ENCODE measurements at regions not wholly inside any gene's neighbourhood (a gene's known extent, or its start where the extent isn't known, plus 50 kb on each side); places are given as distances from the start of the nearest gene placed in this dataset.

DNA sequence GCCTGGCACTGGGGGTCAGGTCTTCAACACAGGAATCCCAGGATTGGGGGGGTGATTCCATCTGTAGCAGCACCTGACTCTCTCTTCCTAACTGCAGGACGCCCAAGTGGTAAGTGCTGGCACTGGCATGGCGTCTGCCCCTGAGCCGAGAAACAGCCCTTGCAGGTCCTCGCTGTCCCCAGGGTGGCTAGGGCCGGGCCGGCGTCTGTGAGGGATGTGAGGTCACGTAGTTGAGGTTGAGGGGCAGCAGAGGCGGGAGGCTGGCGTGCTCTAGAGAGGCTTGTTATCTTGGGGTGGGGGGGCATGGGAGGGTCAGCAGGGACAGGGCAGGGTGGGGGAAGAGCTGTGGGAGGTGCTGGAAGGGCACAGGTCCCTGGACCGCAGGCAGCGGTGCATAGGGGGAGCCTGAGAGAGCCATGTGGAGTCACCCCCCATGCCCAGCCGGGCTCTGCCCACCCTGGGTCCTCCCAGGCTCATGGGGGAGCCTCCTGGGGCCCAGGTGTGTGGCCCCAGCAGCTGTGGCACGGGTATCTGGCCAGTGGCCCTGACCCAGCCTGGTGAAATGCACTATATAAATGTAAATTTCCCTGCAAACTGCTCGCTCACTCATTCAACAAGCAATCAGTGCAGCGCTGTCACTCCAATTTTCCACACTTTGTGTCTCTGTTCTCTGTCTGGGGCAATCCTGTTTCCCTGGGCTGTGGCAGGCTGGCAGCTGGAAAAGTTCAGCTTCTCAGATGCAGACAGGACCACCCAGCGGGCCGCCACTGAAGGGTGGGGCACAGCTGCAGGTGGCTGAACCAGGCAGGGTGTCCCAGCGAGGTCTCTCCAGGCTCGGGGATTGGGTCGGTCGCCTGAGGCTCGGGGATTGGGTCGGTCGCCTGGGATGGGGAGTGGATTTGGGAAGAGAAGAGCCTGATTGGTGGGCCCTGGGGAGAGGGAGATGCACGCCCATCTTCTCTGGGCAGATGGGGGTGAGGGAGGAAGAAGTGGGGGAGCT lies 102.2 kb upstream of the NKX1-1 start:
- no peak for DNase-seq

DNA sequence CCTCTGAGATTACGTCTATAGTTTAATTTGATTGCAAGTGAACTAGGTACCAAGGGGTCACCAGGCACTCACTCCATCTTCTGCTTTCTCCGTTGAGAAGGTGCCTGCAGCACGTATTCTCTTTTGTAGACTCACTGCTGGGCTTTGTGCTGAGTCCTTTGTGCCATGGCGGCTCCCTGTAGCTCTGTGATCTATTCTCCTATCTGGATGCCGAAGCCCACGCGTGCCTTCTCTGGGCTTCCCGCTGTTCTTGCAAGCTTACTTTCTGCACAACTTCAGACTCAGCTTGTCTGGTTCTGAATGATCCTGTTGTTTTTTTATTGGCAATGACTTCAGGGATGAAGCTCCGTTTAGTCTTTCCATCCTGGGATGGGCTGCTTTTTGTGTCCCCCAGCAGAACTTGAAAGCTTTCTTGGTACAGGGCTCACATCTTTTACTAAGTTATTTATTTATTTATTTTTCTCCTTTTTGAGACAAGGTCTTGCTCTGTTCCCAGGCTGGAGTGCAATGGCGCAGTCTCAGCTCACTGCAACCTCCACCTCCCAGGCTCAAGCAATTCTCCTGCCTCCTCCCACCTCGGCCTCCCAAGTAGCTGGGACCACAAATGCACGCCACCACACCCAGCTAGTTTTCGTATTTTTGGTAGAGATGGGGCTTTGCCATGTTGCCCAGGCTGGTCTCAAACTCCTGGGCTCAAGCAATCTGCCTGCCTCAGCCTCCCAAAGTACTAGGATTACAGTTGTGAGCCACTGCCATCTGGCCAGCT lies 100.9 kb upstream of the NKX1-1 start:
- no peak for DNase-seq

DNA sequence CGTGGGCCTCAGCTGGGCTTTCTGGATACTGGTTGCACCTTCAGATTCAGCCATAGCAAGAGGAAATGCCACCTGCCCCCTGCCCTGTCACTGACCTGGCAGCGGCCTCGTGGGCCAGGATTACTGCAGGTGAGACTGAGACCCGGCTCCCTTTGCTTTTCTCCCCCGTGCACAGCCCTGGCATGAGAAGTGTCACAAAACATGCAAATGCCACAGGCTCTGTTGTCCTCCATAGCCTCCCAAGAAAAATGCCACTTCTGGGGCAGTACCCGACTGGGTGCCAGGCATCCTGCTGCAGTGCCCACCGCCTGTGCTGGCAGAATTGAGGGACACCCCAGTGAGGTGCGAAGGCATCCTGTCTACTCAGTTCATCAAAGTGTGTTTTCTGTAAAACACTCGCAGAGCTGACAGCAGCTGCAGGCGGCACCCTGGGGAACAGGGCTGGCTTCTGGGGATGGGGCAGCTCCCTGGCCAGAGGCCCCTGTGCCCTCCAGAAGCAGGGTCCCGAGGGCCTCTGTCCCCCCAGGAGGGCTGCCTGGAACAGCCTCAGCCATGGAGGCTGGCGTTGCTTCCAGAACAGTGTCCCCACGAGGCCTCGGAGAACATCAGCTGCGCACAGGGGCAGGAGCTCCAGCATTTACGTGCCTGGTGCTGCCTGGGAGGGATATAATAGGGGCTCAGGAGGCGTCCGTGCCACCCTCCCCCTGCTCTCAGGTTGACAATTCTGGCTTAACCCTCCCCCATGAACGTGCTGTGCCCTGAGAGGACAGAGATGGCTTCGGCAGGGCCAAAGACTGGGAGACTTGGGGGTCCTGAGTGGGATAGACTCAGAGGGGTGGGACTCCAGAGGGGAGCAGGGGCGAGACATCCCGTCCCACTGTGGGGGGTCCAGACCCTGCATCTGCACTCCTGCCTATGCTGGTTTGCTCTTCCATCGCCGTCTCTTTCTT lies 99.5 kb upstream of the NKX1-1 start:
- no peak for DNase-seq

DNA sequence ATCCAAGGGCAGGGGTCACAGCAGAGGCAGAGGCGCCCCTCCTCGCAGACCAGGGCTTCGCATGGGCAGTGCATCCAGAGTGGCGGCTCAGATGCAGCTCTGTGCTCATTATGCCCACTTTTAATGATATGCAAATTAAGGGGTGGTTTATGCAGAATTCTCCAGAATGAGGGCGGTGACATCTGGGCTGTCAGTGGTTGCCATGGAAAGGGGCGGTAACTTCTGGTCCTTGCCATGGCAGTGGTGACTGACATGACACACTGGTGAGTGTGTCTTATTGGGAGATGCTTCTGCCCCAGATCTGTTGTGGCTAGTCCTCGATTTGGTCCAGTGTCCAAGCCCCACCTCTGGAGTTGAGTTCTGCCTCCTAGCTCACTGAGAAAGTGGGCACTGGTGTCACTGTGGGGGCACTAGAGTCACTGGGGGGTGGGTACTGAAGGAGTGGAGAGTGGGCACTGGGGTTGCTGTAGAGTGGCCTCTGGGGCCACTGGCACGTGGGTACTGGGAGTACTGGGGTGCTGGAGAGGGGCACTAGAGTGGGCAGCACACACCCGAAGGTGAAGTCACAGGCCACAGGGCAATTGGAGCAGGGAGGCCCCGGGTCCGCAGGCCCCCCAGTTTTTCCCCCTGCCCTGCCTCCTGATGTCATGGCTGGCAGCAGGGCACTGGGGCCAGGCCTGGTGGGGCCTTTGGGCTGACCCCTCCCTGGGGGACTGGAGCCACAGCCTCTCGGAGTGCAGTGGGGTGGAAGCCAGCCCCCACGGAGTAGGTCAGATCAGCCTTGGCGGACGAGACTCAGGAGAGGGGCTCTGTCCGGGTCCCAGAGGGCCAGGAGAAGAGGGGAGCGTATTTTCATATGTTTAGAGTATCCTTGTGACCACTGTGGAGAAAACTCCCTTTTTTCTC lies 98.6 kb upstream of the NKX1-1 start:
- no peak for DNase-seq

DNA sequence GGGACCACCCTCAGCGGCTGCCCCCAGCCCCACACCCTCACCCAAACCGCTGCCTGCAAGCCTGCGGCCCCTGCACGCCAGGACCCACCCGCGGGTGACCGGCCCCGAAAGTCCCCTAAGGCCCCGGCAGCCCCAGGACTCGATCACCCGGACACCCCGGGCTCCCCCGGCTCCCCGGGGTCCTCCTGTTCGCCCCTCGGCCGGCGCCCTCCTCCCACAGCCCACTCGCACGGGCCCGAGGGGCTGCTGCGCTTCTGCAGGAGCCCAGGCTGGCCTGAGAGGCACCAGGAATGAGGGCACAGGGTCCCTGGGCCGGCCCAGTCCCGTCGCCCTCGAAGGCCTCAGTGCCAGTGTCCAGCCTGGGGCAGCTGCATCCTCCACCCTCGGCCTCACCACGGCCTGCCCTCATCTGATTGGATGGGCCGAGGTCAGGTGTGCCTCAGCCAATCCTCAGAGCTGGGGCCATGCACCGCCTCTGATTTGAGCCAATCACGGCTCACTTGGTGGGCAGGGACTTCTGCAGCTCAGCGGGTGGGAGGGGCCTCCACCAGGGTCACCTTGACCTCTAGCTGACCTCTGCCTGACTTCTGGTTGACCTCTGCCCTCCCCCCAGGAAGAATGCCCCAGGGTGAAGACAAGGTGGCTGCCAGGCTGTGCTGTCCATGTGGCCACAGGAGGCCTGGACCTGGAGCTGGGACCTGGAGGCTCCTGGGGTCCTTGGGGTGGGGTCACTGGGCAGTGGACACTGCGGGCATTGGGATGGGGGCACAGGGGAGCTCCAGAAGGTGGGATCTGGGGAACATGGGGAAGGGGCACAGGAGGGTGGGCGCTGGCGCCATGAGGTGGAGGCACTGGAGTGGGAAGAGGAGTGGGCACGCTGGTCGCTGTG lies 97.6 kb upstream of the NKX1-1 start:
- no peak for DNase-seq

DNA sequence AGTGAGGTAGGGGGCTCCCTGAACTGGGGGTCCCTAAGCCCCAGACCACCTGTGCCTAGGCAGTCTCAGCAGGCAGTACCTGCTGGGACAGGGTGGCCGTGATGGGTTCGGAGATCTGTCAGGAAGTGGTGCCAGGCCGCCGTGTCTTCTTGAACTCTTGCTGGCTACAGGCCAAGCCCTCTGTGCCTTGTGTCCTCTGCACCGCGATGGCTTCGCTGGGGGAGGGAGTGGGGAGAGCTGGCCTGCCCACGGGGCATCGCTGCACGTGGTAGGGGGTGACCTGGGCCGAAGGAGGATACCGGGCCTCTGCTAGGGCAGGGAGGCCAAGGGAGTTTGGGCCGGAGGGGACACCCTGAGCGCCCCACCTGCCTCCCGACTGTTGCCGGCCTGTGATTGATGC lies 96.7 kb upstream of the NKX1-1 start:
- no peak for DNase-seq

DNA sequence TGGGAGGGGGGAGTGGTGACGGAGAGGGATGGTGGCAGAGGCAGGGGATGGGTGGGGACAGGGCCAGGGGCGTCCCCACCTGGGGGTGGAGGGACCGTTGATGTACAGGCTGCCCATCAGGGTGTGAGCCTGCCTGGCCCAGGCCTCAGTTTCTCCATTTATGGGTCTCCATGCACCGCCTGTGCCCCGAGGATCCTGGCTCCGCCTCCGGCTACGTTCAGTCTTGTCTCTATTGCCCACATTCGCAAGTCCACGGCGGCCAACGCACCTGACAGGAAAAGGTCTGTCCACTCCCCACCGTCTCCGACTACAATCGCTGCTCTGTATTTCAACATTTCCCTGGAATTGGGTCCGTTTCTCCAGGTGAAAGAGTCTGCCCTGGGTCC lies 96.3 kb upstream of the NKX1-1 start:
- no peak for DNase-seq

DNA sequence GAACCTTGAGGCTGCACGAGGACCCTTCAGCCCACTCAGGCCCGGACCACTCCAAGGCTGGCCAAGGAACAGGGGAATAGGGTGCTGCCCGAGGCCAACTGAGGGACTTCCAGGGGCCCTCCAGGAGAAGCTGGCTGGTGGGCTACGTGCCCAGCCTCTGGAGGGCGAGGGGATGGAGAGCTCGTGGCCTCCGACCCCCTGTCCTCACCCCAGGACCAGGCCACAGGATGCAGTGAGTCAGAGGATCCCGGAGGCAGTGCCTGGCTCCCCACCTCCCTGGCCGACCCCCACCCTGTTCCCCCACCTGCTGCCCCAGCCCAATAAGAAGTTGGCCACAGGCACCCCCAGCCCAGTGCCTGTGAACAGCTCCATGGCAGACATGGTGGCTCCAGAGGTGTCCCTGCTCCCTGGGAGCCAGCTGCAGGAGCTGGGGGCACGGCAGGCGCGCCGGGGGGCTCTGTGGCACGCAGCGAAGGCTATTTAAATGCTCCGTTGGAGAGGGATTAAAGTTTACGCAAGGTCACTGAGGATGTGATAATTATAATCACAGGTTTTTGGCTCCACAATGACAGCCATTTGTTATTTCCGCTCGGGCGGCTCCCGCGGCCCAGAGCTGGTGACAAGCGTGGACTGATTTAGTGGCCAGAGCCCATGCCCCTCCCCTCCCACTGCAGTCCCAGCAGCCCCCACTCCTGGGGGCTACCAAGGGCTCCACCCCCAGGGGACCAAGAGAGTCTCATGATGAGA lies 95.7 kb upstream of the NKX1-1 start:
- DNase-seq = no peak

DNA sequence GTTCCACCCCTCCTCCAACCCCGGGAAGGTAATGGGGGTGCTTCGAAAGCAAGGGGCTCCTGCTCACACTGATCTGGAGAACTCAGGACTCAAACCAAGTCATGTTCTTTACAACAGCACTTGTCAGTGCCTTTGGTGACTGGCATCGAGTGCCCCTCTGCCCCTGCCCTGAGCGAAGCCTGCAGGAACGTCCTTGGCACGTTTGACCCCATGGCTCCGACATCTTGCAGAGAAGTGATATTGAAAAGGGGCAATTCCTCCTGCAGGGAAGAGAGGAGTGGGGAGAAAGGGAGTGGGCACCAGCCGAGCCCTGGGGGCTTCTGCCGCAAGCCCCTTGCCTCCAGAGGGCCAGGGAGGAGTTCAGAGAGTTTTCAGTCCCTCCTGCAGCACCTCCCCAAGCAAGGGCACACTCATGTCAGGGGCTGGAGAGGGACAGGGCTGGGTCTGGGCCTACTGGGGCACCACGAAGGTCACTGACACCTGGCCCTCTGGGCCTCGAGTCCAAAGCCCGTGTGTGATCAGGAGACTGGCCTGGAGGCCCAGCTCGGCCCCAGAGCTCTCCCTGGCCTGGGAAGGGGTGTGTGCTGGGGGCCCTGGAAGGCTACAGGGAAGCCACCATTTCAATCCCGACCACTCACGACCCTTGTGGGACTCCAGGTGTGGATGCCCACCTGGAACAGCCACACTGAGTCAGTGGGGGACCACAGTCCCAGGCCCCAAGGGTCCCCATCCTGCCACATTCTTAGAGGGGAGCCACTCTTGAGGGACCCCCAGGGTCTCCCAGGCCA lies 94.9 kb upstream of the NKX1-1 start:
- DNase-seq = no peak

DNA sequence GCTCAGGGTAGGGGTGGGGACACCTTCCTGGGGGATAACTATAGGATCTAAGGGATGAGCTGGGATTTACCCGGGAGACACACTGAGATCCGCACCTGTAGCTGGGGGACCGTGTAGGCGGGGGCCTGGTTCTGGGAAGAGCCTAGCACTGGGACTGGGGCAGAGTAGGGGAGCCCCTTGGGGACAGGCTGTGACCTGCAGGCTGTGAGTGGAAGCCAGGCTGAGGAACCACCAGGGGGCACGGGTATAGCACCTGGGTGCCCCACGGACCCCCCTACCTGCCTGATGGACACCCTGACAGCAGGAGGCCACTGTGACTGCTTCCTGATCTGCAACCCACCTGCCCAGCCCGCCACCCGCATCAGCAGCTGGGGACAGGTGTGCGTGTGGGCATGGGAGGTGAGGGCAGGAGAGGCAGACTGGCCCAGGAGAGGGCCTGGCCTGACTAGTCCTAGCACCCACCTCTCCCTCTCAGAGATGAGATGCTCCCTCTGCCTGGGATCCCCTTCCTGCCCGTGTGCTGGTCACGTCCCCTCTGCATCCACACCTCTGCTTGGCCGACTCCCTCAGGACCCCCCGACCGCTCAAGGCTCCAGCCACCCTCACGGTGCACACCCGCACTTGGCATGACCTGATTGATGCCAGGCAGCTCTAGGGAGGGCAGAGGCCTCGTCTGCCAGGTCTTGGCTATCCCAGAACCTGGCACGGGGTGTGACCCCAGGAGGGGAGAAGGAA lies 94.2 kb upstream of the NKX1-1 start:
- no peak for DNase-seq

DNA sequence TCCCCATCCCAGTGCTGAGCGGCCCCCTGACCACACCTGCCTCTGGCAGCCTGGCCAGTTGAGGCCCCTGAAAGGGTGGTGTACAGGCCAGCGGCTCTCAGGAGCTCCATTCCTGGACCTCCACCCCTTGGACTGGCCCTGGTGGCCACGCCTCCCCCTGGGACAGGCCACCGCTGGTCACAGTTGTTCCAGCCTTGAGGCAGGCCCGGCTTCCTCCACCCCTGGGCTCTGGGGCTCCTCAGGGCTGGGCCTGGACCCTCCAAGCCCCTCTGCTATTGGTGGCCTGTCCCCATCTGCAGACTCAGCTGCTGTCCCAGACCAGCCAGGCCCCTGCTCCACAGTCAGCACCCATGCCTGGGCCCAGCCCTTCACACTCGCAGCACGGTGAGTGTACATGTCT lies 93.2 kb upstream of the NKX1-1 start:
- DNase-seq = no peak

DNA sequence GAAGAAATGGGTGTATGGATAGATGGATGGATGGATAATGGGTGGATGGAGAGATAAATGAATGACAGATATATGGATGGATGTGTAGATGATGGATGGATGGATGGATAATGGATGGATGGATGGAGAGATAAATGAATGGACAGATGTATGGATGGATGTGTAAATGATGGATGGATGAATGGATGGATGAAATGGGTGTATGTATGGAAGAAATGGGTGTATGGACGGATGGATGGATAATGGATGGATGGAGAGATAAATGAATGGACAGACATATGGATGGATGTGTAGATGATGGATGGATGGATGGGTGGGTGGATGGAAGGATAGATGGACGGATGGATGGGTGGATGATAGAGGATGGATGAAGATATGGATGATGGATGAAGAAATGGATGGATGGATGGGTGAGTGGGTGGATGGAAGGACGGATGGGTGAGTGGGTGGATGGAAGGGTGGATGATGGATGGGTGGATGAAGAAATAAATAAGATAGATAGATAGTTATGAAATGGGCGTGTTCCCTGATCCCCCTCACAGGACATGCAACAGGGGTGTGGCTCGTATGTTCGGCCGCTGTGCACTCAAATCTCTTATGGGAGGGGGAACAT lies 91.1 kb upstream of the NKX1-1 start:
- DNase-seq = no peak

DNA sequence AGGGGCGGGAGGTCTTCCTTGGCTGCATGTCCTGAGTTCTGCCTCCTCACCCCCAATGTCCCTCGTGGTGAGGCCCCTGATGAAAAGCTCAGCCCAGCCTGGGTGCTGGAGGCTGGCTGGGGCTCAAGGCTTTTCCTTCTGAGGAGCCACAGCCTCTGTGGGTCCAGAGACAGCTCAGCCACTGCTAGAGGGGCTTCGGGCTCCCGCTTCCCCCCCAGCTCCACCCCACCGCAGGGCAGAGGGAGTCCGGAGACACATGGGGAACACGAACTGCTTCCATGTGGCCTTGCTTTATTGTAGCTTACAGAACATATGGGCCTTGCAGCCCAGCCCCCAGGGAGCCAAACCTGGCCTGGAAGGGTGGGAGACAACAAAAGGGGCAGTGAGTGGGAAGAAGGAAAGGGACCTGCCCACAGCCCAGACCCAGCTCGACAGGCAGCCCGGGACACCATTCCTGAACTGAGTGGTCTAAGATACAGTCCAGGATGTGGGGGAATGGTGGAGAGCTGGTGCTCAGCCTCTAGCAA lies 89.9 kb upstream of the NKX1-1 start:
- no peak for DNase-seq

DNA sequence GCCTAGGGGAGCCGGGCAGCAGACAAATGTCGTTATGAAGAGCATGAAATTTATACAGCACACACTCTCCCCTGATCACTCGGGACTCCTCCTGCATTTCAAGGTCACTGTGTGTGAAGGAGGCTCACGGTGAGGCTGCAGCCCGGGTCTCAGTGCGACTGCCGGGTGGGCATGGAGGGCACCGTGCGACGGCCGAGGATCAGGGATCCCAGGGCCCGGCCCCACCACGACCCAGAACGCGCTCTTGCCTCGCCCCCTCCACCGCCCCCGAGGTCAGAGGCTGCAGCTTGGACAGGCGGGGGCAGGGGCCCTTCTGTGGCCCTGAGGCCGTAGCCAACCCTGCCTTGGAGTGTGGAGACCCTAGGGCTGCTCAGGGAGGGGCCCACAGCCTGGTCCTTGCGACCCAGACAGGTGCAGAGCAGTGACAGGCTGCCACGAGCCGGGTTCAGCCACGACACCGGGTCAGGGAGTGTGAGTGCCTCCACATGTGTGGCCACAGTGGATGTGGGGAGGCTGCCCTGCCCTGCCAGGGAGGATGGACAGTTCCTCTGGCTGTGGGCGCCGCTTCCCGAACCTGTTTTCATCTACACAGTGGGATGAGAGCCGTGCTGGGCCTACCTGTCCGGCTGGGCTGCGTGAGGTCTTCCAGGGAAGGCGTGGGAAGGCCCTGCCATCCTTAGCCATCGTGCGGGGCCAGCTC lies 89.3 kb upstream of the NKX1-1 start:
- no peak for DNase-seq

DNA sequence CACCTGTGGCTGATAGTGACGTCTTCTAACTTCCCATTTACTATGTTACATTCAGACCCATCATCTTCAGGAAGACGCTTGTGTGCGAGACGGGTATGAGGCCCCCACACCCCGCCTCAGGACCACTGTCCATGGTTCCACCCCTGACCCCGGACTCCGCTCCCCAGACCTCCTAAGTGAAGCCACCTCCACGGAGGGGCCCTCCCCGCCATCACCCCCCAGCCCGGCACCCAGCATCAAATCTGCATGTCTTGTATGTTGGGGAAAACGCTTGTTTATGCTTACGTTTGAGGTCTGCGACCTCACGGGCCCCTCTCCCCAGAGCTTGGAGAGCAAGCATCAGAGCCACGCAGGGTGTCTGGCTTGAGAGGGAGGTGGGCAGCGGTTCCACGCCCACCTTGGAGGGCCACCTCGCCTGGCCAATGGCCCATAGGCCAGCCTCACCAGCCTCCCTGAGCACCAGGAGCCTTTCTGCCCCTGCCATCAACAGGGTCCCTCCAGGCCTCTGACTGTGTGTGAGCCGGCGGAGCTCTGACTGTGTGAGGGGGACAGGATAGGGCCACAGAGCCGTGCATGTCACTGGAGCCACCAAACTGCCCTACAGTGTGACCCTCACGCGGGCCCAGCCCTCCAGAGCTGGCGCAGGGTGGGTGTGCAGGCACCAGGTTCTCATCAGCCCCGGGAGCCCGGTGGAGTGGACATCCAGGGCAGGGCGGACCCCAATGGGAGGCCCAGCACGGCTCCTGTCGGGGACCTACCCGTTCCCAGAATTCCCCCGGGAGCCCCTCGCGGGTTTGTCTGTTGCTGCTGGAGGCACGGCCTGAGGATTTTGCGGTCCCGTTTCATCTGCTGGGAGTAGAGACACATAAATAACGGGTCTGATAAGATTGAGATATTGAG lies 88.4 kb upstream of the NKX1-1 start:
- DNase-seq = no peak

Measured in hippocampal formation (tissue), 2 donors.